ENCODE measurements at regions not wholly inside any gene's neighbourhood (a gene's known extent, or its start where the extent isn't known, plus 50 kb on each side); places are given as distances from the start of the nearest gene placed in this dataset.

- CTCF ChIA-PET, result no interaction called here
- peaks cover 4% of the 10 kb centered on the region; the same call in 1 of the 2 replicates for H3K4me1 ChIP-seq (ENCODE audit: control insufficient read depth, insufficient read depth, low read length)
- H3K27ac ChIP-seq (ENCODE audit: extremely low read depth, low read depth, low read length), result no peak overlapping the region
- TF ChIP-seq ZBTB1 (tag by site-specific recombination; IDR thresholded peaks at IDR 0.05), result no peak
- no peak for TF ChIP-seq ZNF37A (tag by site-specific recombination; IDR thresholded peaks at IDR 0.05)
- TF ChIP-seq ZNF792 (tag by site-specific recombination; IDR thresholded peaks at IDR 0.05), result no peak
- no peak for TF ChIP-seq ZNF558 (tag by site-specific recombination; IDR thresholded peaks at IDR 0.05)
- no peak for TF ChIP-seq ZNF169 (tag by site-specific recombination; IDR thresholded peaks at IDR 0.05)
- TF ChIP-seq ZNF664 (tag by site-specific recombination; IDR thresholded peaks at IDR 0.05), result no peak
- no peak for TF ChIP-seq GLIS1 (tag by site-specific recombination; IDR thresholded peaks at IDR 0.05)
- no peak for TF ChIP-seq ZNF548 (tag by site-specific recombination; IDR thresholded peaks at IDR 0.05)
- TF ChIP-seq OSR2 (tag by site-specific recombination; IDR thresholded peaks at IDR 0.05), result no peak
- no peak for TF ChIP-seq AEBP2 (tag by site-specific recombination; IDR thresholded peaks at IDR 0.05; ENCODE audit: borderline replicate concordance)
- POLR2A ChIA-PET, result no interaction called here
- H3K9me3 ChIP-seq (ENCODE audit: control insufficient read depth, insufficient read depth, low read depth, low read length), result no peaks in the 10 kb centered on the region
- no peak overlapping the region for H3K4me3 ChIP-seq (ENCODE audit: low read depth, low read length)
- H3K36me3 ChIP-seq (ENCODE audit: control insufficient read depth in 2 of 2, insufficient read depth in 1 of 2, low read length in 2 of 2), result no peaks in the 10 kb centered on the region
These were observed 435.6 kb upstream of the HSF2 start for GRCh38 chr6:121963826-121964225.

- ChIA-PET POLR2A (no interaction called here), CTCF (no interaction called here)
- Histone ChIP-seq H3K27ac (ENCODE audit: extremely low read depth, low read depth, low read length) (no peak overlapping the region), H3K9me3 (ENCODE audit: control insufficient read depth, insufficient read depth, low read depth, low read length) (no peaks in the 10 kb centered on the region), H3K4me1 (ENCODE audit: control insufficient read depth, insufficient read depth, low read length) (no peaks in the 10 kb centered on the region), H3K4me3 (ENCODE audit: low read depth, low read length) (no peak overlapping the region), H3K36me3 (ENCODE audit: control insufficient read depth in 2 of 2, insufficient read depth in 1 of 2, low read length in 2 of 2) (no peaks in the 10 kb centered on the region)
- TF ChIP-seq PRDM2 (tag by site-specific recombination; IDR thresholded peaks at IDR 0.05; ENCODE audit: borderline replicate concordance) (no peak), SETDB1 (IDR thresholded peaks at IDR 0.05; ENCODE audit: insufficient read length, low read length) (no peak), ZNF645 (tag by site-specific recombination; IDR thresholded peaks at IDR 0.05) (no peak), MEIS1 (CRISPR knock-in tag; IDR thresholded peaks at IDR 0.05; ENCODE audit: borderline replicate concordance) (no peak), ZNF548 (tag by site-specific recombination; IDR thresholded peaks at IDR 0.05) (no peak), ZNF280C (tag by site-specific recombination; IDR thresholded peaks at IDR 0.05) (no peak), ZNF266 (tag by site-specific recombination; IDR thresholded peaks at IDR 0.05; ENCODE audit: low read depth) (no peak)
These were observed 433.7 kb upstream of the HSF2 start for GRCh38 chr6:121965739-121966138.
